ENCODE measurements at regions not wholly inside any gene's neighbourhood (a gene's known extent, or its start where the extent isn't known, plus 50 kb on each side); places are given as distances from the start of the nearest gene placed in this dataset.

DNA sequence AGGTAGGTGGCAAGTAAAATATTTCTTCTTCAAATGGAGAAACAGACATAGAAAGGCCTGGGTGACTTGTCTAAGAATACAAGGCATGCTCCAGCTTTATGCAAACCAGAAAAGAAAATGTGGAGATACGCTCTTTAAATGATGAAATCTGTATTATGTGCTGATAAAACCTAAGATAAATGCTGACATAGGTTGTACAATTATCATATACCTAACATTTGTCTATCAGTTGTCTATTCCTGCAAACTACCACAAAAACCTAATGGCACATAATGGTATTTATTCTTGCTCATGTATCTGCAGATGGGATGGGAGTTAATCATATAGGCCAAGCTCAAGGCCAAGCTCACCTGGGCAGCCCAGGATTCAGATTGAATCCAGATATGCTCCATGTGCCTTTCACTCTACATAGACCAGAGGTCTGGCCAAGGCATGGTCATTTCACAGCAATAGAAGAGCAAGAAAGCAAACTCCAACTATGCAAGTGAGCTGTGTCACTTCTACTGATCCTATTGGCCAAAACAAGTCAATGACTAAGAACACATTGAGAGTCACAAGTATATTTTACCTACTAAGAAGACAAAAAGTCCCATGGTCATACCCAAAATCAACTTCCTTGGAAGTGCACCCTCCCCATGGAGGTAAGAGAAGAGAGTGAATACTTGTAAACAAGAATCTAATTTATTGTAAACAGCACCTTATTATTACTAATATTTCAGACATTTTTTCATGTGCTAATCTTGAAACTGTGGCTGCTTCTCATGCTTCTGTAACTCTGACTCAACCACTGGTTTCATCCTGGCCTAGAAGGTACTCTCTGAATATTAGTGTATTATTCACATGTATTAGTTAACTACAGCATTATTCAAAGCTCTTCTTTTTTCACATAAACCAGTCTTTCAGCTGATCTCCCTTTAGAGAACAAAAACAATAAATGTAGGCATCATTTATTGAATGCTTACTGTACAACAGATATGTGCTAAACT is 270.7 kb upstream of the SOX9 start:
- H3K79me2 ChIP-seq (ENCODE audit: low read depth) = no peaks in the 10 kb centered on the region
- H3F3A ChIP-seq (ENCODE audit: insufficient read depth, low read depth) = no peaks in the 10 kb centered on the region
- CTCF ChIA-PET = no interaction called here
- BruUV-seq (replicated peaks) = no TSS peak
- no peaks in the 10 kb centered on the region for H3K36me3 ChIP-seq (ENCODE audit: low read depth)
- H3K27ac ChIP-seq = no peak overlapping the region
- H3K27me3 ChIP-seq (ENCODE audit: insufficient read depth, low read depth) = no peaks in the 10 kb centered on the region
- H3K9me2 ChIP-seq (ENCODE audit: insufficient read depth) = no peaks in the 10 kb centered on the region
- POLR2A ChIA-PET (ENCODE audit: unreplicated experiment) = no interaction called here
- no peak overlapping the region for H3K4me2 ChIP-seq
- H3K4me1 ChIP-seq (replicated peaks; ENCODE audit: insufficient read depth) = no peaks in the 10 kb centered on the region
- H2AFZ ChIP-seq = no peak overlapping the region
- H3K4me3 ChIP-seq = no peak overlapping the region
- 0 out of 2 replicates have a peak, but pooled peaks cover 3% of the 10 kb centered on the region for H3K9me3 ChIP-seq (ENCODE audit: insufficient read depth, low read depth)
- no peaks in the 10 kb centered on the region; the same call in 1 of the 2 replicates for H4K20me1 ChIP-seq (ENCODE audit: insufficient read depth)
- DNase-seq = no peak
- intact Hi-C loops (cut with micrococcal nuclease; ENCODE audit: unreplicated experiment) = loop anchor here (10.0 kb wide), 1 partner anchor 45 kb away; no protein-coding TSS in a partner anchor
- TF ChIP-seq, protein P1, sequence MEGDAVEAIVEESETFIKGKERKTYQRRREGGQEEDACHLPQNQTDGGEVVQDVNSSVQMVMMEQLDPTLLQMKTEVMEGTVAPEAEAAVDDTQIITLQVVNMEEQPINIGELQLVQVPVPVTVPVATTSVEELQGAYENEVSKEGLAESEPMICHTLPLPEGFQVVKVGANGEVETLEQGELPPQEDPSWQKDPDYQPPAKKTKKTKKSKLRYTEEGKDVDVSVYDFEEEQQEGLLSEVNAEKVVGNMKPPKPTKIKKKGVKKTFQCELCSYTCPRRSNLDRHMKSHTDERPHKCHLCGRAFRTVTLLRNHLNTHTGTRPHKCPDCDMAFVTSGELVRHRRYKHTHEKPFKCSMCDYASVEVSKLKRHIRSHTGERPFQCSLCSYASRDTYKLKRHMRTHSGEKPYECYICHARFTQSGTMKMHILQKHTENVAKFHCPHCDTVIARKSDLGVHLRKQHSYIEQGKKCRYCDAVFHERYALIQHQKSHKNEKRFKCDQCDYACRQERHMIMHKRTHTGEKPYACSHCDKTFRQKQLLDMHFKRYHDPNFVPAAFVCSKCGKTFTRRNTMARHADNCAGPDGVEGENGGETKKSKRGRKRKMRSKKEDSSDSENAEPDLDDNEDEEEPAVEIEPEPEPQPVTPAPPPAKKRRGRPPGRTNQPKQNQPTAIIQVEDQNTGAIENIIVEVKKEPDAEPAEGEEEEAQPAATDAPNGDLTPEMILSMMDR (conservative IDR thresholded peaks at IDR 0.05) = no peak
- TF ChIP-seq EZH2 (IDR thresholded peaks at IDR 0.05; ENCODE audit: low read depth) = no peak

GRCh38 chr17:71850812-71851211 is 270.0 kb upstream of the SOX9 start:
- intact Hi-C loops (cut with micrococcal nuclease; ENCODE audit: unreplicated experiment) = no loop called here
- H4K20me1 ChIP-seq (ENCODE audit: insufficient read depth) = no peaks in the 10 kb centered on the region
- H3K4me2 ChIP-seq = no peak overlapping the region
- 0 out of 2 replicates have a peak, but pooled peaks cover 3% of the 10 kb centered on the region for H3K9me3 ChIP-seq (ENCODE audit: insufficient read depth, low read depth)
- ChIA-PET CTCF (no interaction called here), POLR2A (ENCODE audit: unreplicated experiment) (no interaction called here)
- DNase-seq = no peak
- BruUV-seq (replicated peaks) = no TSS peak
- H3K79me2 ChIP-seq (ENCODE audit: low read depth) = no peaks in the 10 kb centered on the region
- no peak overlapping the region for H3K27ac ChIP-seq
- no peaks in the 10 kb centered on the region for H3K36me3 ChIP-seq (ENCODE audit: low read depth)
- H3K27me3 ChIP-seq (ENCODE audit: insufficient read depth, low read depth) = no peaks in the 10 kb centered on the region
- no peaks in the 10 kb centered on the region for H3F3A ChIP-seq (ENCODE audit: insufficient read depth, low read depth)
- no peak overlapping the region for H3K4me3 ChIP-seq
- no peaks in the 10 kb centered on the region for H3K9me2 ChIP-seq (ENCODE audit: insufficient read depth)
- no peaks in the 10 kb centered on the region for H3K4me1 ChIP-seq (replicated peaks; ENCODE audit: insufficient read depth)
- no peak overlapping the region for H2AFZ ChIP-seq
- TF ChIP-seq, protein P1 (conservative IDR thresholded peaks at IDR 0.05) = no peak
- TF ChIP-seq EZH2 (IDR thresholded peaks at IDR 0.05; ENCODE audit: low read depth) = no peak

GRCh38 chr17:71855010-71855409 is 265.8 kb upstream of the SOX9 start:
- Histone ChIP-seq H3K9me3 (ENCODE audit: insufficient read depth, low read depth) (0 out of 2 replicates have a peak, but pooled peaks cover 3% of the 10 kb centered on the region), H3K4me2 (no peak overlapping the region), H3K4me1 (replicated peaks; ENCODE audit: insufficient read depth) (no peaks in the 10 kb centered on the region), H3K79me2 (ENCODE audit: low read depth) (no peaks in the 10 kb centered on the region), H3F3A (ENCODE audit: insufficient read depth, low read depth) (no peaks in the 10 kb centered on the region), H3K36me3 (ENCODE audit: low read depth) (no peaks in the 10 kb centered on the region), H3K27me3 (ENCODE audit: insufficient read depth, low read depth) (no peaks in the 10 kb centered on the region), H3K9me2 (ENCODE audit: insufficient read depth) (no peaks in the 10 kb centered on the region), H3K4me3 (no peak overlapping the region), H3K27ac (no peak overlapping the region), H2AFZ (no peak overlapping the region), H4K20me1 (ENCODE audit: insufficient read depth) (no peaks in the 10 kb centered on the region)
- no peak for DNase-seq
- CTCF ChIA-PET = no interaction called here
- POLR2A ChIA-PET (ENCODE audit: unreplicated experiment) = interaction anchor here (0.6 kb wide), 1 partner anchor 250 kb away, joined by 20 read pairs; no protein-coding TSS in a partner anchor
- no TSS peak for BruUV-seq (replicated peaks)
- intact Hi-C loops (cut with micrococcal nuclease; ENCODE audit: unreplicated experiment) = no loop called here
- no peak for TF ChIP-seq EZH2 (IDR thresholded peaks at IDR 0.05; ENCODE audit: low read depth)
- TF ChIP-seq, protein P1 (conservative IDR thresholded peaks at IDR 0.05) = no peak

Measured in PC-9 (cell line).